Jurkat, Clone E6-1 (cell line): ENCODE measurements at regions not wholly inside any gene's neighbourhood (a gene's known extent, or its start where the extent isn't known, plus 50 kb on each side); places are given as distances from the start of the nearest gene placed in this dataset.

ENCODE experiments used
- DNase-seq: peaks from one replicate; pipeline ENCODE4 v3.0.0-alpha.2; 2011; ENCODE audit warnings: low read depth, low spot score
- H3K4me3 ChIP-seq: 2 replicates; pipeline ENCODE4 v1.5.1; 2011; ENCODE audit warnings: mild to moderate bottlenecking, low read length, control low read depth, moderate library complexity

DNA sequence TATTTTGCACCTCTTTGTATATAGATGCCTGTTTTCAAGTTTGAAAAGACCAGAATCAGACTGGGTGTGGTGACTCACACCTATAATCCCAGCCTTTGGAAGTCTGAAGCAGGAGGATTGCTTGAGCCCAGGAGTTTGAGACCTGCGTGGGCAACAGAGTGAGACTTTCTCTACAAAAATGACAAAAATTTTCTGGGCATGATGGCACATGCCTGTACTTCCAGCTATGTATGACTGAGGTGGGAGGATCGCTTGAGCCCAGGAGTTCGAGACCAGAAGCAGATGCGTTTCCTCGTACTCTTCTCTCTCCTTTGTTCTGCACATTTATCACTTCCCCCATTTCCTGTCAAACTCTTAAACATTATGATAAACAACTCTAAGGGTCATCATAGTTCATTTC lies 310.0 kb upstream of the SNX7 start:
- DNase-seq = no peak
- no peak overlapping the region for H3K4me3 ChIP-seq

DNA sequence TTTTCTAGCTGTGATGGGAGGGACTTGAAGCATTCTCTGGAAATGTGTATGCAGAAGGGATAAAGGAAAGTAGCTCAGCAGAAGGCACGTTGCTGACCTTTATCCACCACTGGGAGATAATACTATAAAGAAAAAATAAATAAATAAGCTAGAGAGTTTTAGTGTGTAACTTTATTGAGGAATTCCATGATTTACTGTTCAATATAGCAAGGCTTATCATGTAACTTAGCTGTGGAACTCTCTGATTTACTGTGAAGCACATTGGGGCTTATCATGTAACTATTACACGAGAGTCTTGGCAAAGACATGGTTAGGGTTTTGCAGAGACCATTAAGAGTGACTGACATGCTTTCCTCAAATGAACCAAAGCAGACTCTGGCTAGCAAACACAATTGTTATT lies 316.1 kb upstream of the SNX7 start:
- no peak for DNase-seq
- no peak overlapping the region for H3K4me3 ChIP-seq

DNA sequence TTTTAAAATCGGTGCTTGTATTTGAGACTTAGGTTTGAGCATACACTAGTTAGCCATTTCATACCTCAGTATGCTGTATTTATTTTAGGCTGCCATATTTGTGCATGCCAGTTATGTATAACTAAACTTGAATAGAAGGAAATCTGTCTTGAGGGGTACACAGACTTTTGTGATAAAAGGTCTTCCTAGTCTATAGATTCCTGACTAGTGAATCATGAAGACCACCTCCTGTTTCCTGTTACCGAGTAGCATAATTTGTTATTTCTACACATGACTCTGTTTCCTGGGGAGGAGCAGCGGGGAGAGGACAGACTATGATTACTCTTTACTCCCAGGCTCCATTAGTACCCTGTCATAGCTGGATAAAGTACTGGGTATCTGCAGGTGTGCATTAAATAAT lies 316.8 kb upstream of the SNX7 start:
- DNase-seq = no peak
- H3K4me3 ChIP-seq = no peak overlapping the region

DNA sequence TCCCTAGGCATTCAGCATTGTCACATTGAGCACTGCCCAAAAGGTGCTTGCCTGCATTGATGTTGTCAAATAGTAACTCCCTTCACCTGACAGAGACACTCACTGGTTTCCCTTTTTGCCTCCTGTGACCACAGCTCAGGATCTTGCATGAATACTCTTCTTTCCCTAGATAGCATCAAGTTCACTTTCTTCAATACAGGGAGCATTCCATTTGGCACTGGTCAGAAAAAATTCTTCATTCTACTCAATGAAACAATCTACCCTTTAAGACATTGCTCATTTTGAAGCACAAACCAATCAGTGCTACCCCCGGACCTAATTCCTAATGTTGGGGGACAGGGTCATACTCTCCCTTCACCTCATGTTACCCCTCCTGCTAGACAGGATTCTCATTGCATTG lies 319.0 kb upstream of the SNX7 start:
- no peak for DNase-seq
- H3K4me3 ChIP-seq = no peak overlapping the region

DNA sequence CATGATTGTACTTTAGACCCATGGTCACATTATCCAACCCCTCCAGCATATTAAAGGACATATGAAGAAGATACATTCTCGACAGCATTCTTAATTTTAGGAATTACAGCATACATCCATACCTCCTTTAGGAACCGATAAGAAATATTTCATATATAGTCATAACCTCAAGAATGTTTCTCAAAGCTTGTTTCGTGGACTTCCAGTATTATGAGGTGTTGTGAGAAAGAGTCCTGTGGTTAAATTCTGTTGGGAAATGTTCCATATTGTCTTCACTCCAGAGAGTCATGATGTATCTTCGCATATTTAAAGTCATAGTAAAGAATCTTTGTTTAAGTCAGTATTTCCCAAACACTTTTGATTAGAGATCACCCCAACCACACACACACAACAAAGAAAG lies 321.0 kb upstream of the SNX7 start:
- no peak overlapping the region for H3K4me3 ChIP-seq
- no peak for DNase-seq

DNA sequence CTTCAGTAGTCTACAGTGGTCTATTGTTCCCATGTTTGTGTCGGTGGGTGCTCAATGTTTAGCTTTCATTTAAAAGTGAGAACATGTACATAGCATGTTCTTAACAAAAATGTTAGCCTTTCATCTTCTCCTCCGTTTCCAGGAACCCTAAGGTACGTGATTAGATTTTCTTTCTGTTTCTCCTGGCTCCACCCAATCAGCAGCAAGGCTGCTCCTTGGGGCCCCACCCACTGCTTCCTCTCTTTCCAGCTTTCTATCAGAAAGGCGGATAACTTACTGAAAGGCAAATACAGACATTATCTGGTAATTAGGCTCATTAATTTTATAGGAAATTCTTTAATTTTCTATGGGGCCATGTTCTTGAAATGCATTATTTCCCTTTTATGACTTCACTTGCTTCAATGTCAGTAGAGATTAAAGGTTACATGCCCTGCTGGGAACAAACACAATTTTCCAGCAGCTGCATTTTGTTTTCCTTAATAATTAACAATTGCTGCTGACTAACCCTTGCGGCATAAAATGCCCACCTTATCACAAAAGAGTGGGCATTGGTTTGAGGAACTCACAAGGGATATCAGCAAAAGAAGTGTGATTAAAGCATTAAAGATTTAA lies 324.9 kb upstream of the SNX7 start:
- DNase-seq = no peak
- no peak overlapping the region for H3K4me3 ChIP-seq

DNA sequence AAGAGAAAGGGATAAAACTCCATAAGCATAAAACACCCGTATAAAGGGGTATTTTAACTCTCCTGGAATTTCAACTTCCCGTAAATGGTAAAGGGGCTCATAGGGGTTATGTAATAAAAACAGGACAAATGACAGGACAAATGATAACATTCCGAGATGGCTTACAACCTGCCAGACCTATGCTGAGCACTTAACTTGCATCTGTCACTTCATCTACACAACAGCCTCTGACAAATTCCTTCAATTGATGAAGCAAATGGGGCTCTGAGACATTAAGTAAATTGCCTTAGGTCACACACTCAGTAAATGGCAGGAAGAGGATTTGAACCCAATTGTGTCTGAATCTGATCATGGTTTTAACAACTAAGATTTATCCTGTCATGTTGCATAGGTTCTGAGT lies 327.6 kb upstream of the SNX7 start:
- DNase-seq = no peak

DNA sequence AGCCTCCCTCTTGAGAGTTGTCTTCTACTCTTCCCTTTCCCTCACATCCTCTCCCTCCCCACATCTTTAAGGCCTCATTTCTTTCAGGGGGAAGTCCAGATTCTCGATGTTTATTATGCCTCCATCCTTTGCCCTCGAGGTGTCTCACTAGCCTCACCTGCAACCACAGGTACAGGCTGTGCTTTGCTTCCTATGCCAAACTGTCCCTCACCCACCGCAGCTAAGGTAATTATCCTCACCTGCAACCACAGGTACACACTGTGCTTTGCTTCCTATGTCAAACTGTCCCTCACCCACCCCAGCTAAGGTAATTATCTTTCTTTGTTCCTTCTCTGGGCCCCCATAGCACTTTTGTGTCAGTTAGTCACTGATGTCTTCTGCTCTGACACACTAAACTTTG lies 328.1 kb upstream of the SNX7 start:
- no peak overlapping the region for H3K4me3 ChIP-seq
- no peak for DNase-seq

More for the DNA sequence above, 327.6 kb upstream of the SNX7 start:
- no peak overlapping the region for H3K4me3 ChIP-seq

DNA sequence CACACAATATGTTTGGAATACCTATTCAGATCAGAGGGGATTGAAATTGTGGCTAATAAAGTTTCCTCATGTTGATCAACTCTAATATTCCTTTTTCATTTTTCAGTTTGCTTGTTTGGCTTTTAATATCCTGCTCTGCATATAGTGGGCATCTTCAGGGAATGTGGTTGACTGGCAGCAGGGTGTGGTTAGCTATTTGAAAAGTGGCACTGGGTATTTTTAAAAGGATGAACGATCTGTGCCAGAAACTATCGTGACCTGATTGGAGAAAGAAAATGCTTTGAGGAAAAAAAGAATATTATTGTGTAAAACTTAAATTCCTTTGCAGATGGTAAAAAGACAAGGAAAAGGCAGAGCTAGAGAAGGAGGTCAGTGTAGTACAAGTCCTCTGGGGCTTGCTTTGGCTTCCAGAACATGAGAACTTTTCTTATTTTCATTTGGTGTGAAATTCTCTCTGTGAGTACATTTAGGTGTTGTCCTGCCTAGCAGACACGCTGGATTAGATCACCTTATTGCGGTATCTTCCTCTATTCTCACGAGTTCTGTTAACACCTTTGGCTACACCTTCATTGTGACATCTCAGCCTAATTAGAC lies 329.7 kb upstream of the SNX7 start:
- H3K4me3 ChIP-seq = no peak overlapping the region
- no peak for DNase-seq

DNA sequence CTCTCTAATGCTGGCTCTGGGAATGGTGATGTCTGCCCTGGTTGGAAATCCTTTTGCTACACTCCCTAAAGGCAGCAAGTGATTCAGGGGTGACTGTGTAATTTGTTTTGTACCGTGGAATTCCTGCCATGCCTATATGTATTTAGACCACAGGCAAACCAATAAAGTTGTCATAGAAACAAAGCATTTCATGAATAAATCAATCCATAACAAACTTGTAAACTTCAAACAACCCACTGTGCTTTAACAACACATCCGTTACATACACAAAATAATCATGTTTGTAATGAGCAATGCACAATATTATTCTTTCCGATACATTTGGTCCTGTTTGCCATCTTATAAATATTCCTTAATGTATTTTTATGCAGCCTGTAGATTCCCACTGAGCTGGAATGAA lies 330.3 kb upstream of the SNX7 start:
- no peak for DNase-seq

DNA sequence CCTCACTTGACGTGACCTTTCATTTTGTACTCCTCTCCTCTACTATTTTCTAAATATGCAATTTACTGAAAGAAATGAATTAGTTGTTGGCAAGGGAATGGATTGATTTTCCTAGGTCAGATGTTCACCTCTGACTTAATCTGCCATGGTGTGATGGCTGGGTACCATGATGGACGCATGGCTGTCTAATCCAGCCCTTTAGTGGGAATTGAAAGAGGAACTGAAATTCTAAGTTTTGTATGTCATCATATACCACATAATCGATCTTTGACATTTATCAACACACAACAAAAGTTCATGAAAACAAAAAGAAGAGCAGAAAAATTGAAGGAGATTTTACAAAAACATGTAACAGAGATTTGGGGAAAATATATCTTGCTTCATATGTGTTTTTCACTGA lies 331.3 kb upstream of the SNX7 start:
- H3K4me3 ChIP-seq = no peak overlapping the region
- DNase-seq = no peak

More for the DNA sequence above, 330.3 kb upstream of the SNX7 start:
- no peak overlapping the region for H3K4me3 ChIP-seq

DNA sequence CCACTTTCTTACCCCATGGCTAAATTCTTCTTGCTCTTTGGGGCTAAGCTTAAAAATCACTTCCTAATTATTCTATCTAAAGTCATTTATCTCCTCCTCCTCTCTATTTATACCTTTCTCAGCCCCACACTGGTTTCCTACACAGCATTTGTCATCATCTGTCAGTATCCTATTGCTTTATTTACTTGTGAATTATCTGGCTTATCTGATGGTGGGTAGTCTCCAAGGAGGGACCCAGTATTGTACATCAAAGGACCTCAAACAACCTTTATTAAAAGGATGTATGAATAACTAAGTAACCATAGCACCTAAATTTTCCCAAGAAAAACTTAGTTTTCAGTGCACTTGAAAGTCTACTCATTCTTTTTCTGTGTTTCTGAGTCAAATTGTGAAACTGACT lies 332.7 kb upstream of the SNX7 start:
- DNase-seq = no peak
- no peak overlapping the region for H3K4me3 ChIP-seq

DNA sequence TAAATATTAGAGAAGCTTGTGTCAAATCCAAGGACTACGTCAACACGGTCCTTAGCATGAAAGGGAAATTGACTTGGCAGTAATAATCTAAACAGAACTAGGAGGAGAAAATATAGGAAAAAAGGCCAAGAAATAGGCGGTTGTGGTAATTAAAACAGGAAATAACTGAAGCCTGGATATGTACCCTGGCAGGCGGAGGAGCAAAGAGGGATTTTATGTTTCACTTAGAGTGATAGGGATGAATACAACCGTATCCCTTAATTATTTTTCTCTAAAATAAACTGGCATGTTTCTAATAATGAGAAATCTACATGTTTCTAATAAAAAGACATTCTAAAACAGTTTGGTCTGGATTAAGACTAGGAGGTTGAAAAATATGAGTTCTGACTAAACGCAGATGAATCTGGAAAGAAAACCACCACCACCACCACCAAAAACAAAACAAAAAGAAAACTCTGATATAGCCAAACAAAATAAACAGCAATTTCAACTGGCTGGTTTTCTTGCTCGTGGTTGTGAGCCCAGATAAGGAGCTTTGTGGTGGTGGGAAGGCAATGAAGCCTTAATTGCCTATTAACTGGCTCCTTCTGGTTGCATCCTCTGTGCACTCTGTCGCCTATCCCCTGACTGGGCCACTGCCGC lies 334.2 kb upstream of the SNX7 start:
- no peak overlapping the region for H3K4me3 ChIP-seq
- no peak for DNase-seq

DNA sequence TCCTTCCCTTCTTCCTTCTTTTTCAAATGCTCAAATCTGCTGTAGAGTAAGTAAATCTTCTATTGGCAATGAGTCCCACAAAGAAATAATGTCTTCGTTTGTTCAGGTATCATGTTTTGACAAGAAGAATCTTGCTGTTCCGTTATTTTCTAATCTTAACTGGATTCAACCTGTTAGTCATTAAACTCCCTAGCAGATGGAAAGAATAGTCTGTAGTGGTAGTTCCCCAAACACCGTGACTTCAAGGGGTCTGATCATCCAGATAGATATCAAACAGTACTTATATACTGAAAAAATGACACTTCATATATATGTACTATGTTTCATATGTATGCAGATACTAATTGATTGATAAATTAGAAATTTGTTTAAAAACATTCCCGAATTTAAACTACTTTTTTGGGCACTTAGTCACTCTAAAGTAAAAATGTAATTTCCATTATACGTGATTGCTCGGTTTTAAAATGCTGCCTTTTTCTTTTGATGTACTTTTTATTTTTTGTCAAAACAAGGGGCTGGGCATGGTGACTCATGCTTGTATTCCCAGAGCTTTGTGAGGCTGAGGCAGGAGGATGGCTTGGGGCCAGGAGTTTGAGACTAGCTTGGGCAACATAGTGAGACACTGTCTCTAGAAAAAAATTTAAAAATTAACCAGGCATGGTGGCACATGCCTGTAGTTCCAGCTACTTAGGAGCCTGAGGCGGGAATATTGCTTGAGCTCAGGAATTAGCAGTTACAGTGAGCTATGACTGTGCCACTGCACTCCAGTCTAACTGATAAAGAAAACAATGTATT lies 335.7 kb upstream of the SNX7 start:
- no peak for DNase-seq
- H3K4me3 ChIP-seq = no peak overlapping the region

DNA sequence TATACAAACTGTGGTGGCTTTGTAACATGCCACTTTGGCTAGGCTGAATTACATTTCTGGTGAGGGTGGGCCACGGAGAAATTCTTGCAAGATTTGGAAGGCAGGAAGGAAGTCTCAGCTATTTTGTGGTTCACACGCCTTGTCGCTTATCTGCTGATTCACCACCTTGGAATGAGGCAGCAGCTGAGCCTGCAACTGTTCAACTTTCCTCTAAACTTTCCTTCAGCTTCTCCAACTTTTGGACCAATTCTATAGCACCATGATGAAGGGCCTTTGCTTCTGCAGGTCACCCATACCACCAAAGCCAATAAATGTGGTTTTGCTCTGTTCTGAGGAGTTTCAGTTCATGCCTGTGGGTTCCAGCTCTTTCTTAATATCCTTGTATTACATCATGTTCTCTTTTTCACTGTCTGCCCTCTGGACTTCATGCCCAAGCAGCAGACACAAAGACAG lies 337.6 kb upstream of the SNX7 start:
- peak; percentile 72 for DNase-seq
- H3K4me3 ChIP-seq = no peak overlapping the region

DNA sequence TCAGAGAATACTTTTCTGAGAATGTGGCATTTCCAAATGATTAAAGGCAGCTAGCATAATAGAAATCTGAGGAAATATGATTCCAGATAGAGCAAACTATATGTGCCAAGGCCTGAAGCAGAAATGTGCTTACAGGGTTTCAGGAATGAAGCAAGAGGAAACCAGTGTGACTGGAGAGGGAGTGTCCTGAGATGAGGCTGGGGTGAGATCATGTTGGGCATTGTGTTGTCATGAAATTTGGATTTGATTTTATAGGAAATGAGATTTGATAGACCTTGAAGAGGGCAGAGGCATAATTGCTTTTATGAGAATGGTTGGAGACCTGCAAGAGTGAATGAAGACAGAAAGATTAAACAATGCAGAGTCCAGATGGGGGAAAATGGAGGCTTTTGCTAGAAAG lies 338.1 kb upstream of the SNX7 start:
- no peak for DNase-seq
- H3K4me3 ChIP-seq = no peak overlapping the region

DNA sequence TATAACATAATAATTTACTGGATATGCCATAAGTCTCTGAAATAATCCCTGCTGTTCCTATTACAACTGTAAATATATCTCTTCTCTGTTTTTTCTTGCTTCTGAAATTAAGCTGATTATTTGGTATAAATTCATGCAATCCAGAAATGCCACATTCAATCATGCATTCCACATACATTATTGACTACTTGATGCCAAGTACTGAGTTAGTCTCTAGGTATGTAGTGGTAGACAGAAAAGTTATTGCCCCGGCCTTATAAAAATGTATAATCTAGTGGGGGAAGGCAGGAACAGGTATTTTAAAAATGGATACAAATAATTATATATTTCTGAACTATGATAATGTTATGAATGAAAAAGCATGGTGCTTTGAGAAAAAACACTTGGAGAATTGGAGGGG lies 338.6 kb upstream of the SNX7 start:
- DNase-seq = no peak
- H3K4me3 ChIP-seq = no peak overlapping the region

DNA sequence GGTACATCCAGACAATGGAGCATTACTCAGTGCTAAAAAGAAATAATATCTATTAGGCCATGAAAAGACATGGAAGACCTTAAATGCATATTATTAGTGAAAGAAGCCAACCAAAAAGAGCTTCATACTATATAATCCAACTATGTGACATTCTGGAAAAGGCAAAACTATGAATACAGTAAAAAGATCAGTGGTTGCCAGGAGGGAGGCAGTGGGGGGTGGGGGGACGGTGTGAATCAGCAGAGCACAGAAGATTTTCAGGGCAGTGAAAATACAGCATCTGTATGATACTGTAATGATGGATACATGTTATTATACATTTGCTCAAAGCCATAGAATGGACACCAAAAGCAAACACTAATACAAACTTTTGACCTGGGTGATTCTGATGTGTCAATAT lies 339.4 kb upstream of the SNX7 start:
- no peak for DNase-seq
- H3K4me3 ChIP-seq = no peak overlapping the region

DNA sequence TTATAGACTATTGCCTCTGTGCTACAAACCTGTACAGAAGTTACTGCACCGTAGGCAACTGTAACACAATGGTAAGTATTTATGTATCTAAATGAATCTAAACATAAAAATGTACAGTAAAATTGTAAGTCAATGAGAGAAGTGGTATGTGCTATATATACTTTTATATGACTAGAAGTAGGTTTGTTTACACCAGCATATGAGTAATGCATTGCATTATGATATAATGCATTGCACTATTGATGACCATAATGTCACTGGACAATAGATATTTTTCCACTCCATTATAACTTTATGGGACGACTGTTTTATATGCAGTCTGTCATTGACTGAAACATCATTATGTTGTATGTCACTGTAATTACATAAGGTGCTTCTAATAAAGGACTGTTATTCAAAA lies 340.3 kb upstream of the SNX7 start:
- no peak overlapping the region for H3K4me3 ChIP-seq
- DNase-seq = no peak

DNA sequence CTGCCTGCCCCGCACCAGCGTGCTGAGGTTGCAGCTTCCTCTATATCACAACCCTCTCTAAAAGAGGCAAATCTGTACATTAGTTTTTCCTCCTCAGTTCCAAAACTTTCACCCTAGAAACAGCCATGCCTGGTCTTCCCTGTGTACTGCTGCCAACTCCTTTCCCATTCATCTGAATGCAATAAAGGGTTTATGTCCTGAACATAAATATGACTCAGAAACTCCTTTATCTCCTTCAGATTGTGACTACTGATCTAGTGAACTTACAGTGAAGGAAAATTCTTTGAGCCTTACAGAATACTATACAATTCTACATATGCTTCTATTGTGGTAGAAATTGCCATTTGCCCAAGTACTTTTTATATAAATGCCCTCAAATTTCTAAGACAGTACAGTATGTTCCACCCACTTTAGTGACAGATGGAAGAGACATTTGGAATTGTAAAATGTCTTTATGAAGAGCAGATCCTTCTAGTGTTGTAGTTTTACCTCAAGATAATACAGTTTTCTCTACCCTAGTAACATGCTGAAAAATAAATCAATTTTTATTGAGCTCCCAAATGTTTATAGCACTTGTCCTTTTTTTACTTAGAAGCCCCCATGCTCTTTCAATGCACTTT lies 345.1 kb upstream of the SNX7 start:
- no peak for DNase-seq
- H3K4me3 ChIP-seq = no peak overlapping the region
